G401 (cell line): ENCODE measurements at regions not wholly inside any gene's neighbourhood (a gene's known extent, or its start where the extent isn't known, plus 50 kb on each side); places are given as distances from the start of the nearest gene placed in this dataset.
"Not testable (repeated sequence)": the region's sequence is repeated elsewhere in the genome, so short reads cannot be mapped to it uniquely, and the experiment has no call there.

Experiments used
- DNase-seq: peaks from one replicate; pipeline ENCODE4 v3.0.0-alpha.2; 2015; ENCODE audit warnings: low spot score
- in situ Hi-C: cut with HindIII; loops from 2 replicates; pipeline ENCODE4 v1.10.0; 2016; ENCODE audit warnings: low sequenced_read_pairs, mixed read lengths

DNA sequence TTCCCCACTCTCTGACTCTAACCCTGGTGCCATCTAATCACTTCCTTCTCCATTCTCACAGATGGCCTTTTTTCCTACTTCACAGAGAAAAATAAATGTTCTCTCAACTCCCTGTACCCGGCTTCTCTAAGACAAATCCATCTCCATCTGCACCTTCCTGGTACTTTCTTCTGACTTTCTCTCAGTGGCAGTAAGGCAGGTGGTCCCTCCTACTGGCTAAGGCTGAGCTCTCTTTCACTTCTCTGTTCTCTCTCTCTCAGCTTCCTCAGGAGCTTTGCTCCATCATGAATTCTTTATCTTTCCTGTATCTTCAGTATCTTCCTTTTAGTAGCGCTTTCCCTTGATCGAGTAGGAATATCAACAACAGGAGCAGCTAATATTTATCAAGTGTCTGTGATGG, 421.6 kb downstream of the TMEM135 start:
- in situ Hi-C loops = no loop called here
- no peak for DNase-seq

DNA sequence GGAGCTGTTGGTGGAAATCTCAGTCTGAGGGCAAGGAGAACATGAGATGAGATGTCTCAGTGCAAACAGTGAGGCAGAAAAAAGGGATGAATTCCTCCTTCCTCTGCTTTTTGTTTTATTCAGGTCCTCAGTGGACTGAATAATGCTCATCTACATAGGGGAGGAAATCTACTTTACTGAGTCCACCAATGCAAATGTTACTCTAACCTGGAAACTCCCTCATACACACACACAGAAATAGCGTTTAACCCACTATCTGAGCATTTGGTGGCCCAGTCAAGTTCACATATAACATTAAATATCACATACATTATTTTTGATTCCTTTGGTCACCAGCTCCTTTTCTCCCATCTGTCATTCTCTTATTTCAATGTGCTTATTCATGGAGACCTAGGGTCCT, 418.8 kb downstream of the TMEM135 start:
- in situ Hi-C loops = no loop called here
- no peak for DNase-seq

DNA sequence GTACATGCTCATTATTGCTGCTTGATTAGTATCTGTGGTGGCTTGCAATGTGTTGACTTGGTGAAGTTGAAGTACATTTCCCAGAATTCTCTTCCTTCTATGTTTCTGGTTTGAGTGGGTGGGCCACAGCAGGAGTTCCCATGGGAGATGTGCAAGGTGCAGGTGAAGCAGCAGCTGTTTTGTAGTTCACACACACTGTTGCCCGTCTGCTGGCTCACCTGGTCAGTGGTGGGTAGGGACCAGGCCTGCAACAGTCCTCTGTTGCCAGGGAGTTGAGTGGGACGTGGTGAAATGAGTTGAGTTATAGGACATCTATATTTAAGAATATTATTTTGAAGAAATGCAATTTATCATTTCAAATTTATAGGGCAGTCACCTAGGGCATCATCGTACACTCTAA, 417.4 kb downstream of the TMEM135 start:
- DNase-seq = no peak
- in situ Hi-C loops = no loop called here

DNA sequence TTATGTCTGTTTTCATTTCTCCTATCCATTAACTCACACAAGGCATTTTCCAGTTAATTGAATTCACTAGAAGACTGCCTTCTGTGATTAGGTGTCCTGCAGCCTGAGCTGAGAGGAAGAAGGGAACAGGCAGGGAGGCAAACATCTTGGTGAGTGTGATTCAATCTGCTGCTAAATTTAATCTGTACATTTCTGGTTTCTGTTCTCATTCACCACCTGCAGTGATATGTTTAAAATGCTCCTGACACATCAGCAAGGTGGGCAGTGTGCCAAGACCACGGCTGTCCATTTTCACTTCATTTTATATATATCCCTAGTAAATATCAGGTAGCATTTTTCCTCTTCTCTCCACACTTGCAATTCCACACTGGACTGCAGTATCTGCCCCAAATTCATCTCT, 416.5 kb downstream of the TMEM135 start:
- in situ Hi-C loops = no loop called here
- no peak for DNase-seq

DNA sequence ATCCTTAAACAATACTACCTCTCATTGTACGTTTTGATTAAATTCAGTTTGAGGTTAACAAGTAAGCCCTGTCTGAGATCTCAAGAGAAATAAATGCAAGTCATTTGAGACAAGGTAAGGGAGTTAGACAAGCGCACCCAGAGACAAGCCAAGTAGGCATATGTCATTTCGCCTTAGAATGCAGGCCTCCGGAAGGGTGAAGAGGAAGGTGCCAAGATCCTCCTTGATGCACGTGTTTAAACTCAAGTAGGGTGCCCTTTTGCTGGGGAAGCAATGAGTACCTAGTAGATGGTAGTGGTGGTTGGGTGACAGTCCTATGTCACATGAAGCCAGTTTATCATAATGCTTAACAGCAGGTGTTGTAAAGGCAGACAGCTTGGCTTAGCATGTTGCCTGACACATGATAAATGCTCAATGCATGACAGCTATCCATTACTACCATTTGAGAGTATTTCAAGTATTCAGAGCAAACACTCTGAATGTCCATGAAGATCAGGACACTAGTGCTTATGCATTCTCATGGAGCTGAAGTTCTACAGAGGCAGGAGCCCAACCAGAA, 415.9 kb downstream of the TMEM135 start:
- in situ Hi-C loops = no loop called here
- DNase-seq = no peak

DNA sequence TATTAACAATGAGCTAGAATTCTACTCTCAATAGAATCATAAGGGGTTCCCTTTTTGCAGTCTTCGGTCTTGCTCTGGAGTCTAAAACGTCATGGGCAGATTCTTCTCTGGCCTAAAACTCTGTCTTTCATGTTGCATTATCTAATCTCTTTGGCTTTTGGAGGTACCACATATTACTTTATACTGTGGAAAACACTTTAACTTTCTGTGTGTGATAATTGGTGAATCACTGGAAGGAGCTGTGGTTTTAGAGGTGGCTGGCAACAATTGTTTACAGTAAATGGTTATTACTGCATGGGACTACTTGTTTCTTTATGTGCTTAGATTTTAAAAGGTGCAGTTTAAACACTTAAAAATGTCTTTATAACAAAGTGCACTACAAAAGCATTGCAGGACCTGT, 414.3 kb downstream of the TMEM135 start:
- DNase-seq, in situ Hi-C loops: not testable (repeated sequence)

DNA sequence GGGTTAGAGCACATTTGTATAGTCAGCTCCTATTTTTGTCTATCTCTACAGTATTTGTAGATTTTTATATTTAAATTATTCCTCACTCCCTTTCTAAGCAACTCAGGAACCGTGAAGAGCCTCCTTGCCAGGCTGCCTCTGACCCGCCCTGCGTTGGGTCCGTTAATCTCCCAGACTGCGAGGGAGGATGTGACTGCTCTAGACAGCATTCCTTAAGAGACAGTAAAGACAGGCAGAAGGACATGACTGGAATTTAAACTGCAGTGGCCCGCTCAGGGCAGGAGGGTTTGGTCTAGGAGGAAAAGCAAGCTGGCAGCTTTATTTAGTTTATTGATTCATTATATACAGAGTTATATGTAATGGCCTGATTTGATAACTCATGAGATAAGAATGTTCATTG, 413.7 kb downstream of the TMEM135 start:
- DNase-seq = no peak
- in situ Hi-C loops = no loop called here

DNA sequence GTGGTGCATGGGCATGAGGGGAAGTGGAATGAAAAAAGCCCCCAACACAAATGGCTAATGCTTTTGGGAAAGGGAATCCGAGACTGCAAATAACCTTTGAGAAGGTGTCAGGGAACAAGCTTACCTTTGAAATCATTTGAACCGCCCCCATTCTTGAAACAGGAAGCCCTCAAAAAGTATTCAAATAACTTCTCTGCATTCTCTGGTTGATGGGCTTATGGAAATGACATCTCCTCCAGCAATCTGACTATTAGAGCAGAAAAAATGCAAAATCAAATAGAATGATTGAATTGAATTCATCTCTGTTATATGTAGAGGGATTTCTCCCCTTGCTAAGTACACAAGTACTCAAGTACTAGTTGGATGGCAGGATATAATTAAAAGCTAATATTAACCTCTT, 409.9 kb downstream of the TMEM135 start:
- no peak for DNase-seq
- in situ Hi-C loops = no loop called here

DNA sequence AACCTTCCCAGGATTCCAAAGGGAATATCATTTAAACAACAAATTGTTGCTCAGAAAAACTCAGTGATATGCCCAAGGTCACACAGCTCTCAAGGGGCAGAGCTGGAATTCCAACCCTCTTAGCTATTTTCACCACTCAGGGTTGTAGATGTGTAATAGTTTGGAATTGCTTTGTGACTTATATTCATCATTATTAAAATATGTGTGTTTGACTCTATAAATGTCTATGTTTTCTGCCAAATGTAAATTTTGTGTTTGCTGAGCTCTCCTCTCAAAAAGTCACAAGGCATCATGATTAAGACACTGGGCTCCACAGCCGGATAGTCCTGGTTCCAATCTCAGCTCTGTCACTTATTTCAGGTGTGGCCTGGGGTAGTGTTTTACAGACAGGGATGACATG, 407.3 kb downstream of the TMEM135 start:
- no peak for DNase-seq
- in situ Hi-C loops = no loop called here

DNA sequence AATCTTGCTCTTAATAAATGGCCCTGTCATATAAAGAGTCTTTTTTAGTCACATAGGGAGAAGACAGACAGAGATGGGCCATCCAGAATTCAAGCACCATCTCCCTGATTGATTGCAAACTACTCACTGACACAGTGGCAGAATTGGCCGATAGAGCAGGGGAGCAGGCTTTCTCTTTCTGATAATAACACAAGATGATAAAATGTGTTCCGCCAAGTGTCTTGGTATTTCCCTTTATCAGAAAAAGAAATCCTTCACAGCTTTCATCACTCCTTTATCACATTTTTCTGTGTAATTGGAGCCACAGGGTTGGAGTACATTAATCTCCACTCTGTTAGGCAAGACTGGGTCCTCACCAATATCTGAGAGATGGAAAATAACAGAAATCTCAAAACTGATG, 406.0 kb downstream of the TMEM135 start:
- DNase-seq = no peak
- in situ Hi-C loops = no loop called here

DNA sequence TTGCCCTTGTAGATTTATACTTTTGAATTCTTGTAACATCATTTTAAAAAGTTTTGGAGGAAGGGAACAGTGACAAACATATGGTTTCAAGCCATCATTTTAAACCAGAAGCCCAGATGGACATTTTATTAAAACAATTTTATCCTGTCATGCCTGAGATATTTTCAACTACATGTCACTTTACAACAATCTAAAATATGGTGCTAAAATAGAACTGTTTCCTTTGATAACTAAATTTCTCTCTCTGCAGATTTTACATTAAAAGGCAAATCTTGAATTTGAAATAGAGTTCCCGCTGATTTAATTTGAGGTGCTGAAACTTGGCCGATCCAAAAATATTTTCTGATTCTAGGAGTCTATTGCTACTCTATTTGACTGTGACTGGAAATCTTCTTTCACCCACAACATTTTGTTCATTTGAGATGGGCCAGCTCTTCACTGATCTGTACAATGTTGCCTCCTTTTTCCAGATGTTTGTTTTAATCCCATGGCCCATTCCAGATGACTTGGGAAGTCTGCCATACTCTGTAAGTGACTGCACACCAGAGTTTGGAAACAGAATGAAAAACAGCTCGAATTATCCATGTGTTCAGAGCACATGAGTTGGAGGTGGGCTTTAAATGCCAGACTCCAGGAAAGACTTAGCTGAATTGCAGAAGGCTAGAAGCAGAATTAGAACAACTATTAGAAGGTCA, 402.5 kb downstream of the TMEM135 start:
- in situ Hi-C loops = no loop called here
- DNase-seq = no peak

DNA sequence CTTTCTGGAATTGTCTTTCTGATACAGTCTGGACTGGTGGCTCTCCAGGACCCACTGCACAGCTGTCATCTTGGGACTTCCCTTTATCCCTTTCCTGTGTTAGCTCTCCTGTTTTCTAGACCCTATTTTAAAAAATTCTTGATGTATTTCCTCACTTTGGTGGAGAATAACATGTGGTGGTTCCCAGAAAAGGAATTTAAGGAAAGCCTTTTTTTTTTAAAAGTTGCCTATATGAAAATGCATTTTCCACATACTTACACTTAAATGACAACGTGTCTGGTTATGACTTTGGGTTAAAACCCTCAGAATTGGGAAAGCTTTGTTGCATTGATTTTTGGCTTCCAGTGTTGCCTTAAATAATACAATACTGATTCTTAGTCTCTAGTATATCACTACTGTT, 400.7 kb downstream of the TMEM135 start:
- in situ Hi-C loops = no loop called here
- no peak for DNase-seq

DNA sequence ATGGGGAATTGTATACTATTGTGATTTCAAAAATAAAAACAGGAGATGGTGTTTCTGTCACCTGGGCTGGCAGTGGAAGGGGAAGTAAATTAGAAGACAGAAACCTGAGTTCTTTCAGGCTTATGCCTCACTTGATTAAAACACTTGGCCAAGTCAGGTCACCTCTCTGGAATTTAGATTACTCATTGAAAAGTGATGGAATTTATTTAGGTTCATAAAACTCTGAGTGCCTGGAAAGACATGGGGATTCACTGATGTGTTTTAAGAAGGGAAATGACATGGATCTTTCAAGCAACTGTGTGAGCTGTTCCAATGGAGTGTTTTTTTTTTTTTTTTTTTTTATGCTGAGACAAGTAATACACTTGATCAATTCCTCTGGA, 400.1 kb downstream of the TMEM135 start:
- in situ Hi-C loops = no loop called here
- DNase-seq = no peak

DNA sequence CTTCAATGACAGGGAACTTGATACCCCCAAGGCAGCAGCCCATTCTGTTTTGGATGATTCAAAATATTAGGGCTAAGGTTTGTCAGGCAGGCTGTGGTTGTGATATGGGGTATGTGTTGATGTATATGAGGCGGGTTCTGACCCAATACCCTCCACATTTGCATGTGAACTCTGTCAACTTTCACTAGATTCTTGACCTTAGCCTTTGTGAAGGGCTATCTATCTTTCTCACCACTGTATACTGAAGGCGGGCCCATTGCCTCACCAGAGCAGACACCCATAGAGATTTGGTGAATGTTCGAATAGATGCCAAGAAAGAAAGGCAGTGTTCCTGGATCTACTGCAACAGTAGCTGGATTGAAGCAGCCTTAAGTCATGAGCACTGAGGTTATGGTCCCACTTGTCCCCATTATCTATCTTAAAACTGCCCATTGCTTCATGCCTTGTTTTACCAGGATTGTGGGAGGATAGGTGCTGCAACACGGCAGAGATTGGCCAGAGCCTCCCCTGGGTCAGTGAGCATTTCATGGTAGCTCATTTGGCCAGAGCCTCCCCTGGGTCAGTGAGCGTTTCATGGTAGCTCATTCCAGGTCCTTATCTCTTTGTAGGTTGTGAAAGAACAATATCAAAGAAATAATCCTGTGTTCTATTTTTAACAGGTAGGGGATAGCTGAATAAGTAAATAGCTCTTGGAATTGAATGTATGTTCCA, 399.6 kb downstream of the TMEM135 start:
- no peak for DNase-seq
- in situ Hi-C loops = no loop called here

DNA sequence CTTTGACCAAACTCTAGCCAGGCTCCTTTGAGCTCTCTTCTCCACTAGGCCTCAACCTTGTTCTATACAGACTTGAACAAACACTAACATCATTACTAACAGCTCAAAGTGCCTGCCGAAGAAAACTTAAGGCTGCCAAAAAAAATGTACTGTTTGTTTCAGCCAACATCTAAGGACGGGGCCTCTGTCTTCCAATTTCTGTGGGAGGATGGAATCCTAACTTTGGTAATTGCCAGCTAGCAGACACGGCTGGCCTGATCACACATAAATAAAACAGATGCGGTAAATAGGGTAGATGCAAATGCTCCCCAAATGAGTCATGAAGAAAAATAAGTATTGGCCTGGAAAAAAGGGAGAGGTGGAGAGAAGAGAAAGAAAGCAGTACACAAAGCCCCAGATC, 394.3 kb downstream of the TMEM135 start:
- in situ Hi-C loops = no loop called here
- no peak for DNase-seq

DNA sequence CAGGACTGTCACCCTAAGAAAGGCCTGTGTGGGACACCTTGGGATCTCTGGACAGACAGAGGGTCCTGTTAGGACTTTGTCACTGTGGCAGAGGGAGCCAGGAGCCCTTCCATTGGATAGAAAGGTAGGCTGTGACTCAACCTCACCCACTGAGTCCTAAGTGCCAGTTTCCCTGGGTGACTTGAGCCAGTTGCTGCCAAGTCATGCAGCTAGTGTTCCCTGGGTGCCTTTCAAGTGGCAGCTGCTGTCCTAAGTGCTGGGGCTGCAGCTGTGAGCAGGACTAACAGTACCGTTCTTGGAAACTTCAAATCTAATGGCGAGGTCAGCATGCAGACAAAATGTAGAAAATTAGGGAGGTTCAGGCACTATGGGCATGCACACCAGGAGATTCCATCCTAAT, 393.7 kb downstream of the TMEM135 start:
- no peak for DNase-seq
- in situ Hi-C loops = no loop called here

DNA sequence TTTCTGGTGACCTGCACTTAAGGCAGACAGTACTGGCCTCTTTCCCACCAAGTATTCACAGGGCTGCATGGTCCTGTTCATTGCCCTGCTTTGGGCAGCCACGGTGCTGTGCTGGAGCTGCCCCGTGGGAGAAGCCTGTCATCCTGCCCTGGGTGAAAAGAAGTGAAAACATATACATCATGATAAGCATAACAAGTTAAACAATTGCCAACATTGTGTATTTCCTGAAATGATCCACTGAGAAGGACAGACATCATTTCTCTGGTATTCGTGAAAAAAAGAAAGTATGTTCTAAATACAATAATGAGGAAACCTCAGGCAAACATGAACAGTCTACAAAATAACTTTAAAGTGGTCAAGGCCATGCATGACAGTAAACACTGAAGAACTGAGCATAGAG, 393.1 kb downstream of the TMEM135 start:
- in situ Hi-C loops = no loop called here
- no peak for DNase-seq

DNA sequence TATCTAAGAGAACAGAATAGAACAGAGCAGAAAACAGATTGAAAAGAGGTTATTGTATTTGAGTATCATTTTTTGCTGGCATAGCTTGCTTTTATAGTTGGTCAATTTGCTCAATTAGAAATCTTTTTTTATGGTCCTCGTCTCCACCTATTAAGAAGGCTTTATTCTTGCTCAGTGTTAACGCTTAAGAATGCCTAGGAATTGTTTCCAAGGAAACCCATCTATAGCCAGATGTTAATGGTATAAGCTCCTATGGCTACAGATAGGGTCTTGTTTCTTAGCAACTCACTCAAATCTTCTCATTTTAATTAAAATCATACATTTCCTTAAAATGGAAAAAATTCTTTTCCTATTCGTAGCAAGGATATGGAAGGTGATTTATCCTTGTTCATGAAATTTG, 392.3 kb downstream of the TMEM135 start:
- in situ Hi-C loops = no loop called here
- no peak for DNase-seq

DNA sequence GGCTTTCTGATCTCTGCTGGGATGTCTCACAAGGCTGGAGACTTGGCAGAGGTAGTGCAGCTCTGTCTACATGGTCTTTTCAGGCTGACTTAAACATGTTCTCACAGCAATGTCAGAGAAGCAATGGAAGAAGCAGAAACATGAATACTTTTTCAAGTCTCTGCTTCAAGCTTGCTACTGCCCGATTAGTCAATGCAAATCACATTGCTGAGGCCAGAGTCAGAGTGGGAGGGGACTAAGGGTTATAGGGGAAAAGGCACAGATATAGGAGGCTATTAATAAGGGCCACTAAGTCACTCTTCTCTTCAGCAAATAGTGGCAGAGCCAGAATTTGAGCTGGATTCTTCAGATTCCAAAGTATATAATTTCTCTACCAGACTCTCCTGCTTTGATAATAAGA, 390.5 kb downstream of the TMEM135 start:
- no peak for DNase-seq
- in situ Hi-C loops = no loop called here

DNA sequence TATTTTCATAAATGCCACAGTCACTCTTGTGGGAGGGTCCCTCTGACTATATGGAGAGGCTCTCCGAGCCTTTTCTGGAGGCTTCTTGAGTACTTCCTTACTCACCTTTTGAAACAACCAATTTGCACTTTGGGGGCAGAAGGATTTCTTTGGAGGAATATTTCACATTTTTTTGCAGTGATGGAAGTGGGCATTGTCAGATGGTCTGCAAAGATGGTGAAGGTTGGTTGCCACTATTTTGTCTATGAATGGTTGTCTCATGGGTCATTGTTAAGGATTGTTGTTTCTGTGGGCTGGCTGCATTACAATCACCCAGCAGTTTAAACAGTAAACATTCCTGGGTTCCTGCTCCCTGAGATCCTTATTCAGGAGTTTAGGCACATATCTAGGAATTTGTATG, 388.2 kb downstream of the TMEM135 start:
- DNase-seq = no peak
- in situ Hi-C loops = no loop called here

DNA sequence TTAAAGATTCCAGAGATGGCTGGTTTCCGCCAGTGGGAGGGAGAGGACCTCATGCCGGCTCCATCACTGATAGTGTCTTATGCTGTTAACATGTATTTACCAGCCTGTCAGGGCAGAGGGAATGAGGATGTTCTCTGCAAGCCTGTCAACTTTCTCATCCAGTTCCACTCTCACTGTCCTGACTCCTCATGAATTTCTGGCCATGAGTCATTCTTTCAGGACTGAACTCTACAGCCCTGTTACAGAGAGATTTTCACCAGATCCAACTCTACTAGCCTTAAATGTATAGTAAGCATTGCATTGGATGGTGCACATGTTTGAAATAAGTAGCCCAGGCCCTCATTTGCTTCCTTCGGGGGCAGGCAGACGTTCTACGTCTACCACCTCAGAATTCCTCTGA, 387.7 kb downstream of the TMEM135 start:
- in situ Hi-C loops = no loop called here
- DNase-seq = no peak
